Peyer's patch (tissue), 4 donors: ENCODE measurements at regions not wholly inside any gene's neighbourhood (a gene's known extent, or its start where the extent isn't known, plus 50 kb on each side); places are given as distances from the start of the nearest gene placed in this dataset.

ENCODE experiments used
- DNase-seq, 3 donors: peaks; one replicate each; pipeline ENCODE4 v3.0.0-alpha.2; 2017 to 2019
- H3K27ac ChIP-seq, 4 donors: fragments of 200-600 bp; sonication (generic); one replicate each; pipeline ENCODE4 v1.5.1; 2016 to 2019
- H3K27me3 ChIP-seq, 2 donors: fragments of 200-600 bp; sonication (generic); one replicate each; pipeline ENCODE4 v1.5.1; 2019
- H3K36me3 ChIP-seq, 3 donors: fragments of 200-600 bp; sonication (generic); one replicate each; pipeline ENCODE4 v1.5.1; 2016 to 2019
- H3K4me1 ChIP-seq, 4 donors: fragments of 200-600 bp; sonication (generic); one replicate each; pipeline ENCODE4 v1.5.1; 2016 to 2019
- H3K4me3 ChIP-seq, 4 donors: fragments of 200-600 bp; sonication (generic); 1 replicate in 3 of 4; 2 replicates in 1 of 4; pipeline ENCODE4 v1.5.1; 2016 to 2019; ENCODE audit warnings: mild to moderate bottlenecking in 1 of 4
- H3K9me3 ChIP-seq, 4 donors: fragments of 200-600 bp; sonication (generic); one replicate each; pipeline ENCODE4 v1.5.1; 2016 to 2019; ENCODE audit warnings: mild to moderate bottlenecking in 1 of 4
- CTCF ChIP-seq, 6 experiments: fragments of 450-650 bp in 4 of 6; fragments of 200-600 bp in 2 of 6; sonication (generic) in 1 of 6; IDR thresholded peaks; one replicate each; pipeline ENCODE4 v1.5.1; 2017 to 2019; ENCODE audit warnings: antibody characterized with exemption in 6 of 6, mild to moderate bottlenecking in 3 of 6, moderate library complexity in 1 of 6
- POLR2A ChIP-seq, 2 donors: fragments of 450-650 bp; IDR thresholded peaks; one replicate each; pipeline ENCODE4 v1.5.1; 2017; ENCODE audit warnings: antibody characterized with exemption in 2 of 2, mild to moderate bottlenecking in 2 of 2, moderate library complexity in 2 of 2

DNA sequence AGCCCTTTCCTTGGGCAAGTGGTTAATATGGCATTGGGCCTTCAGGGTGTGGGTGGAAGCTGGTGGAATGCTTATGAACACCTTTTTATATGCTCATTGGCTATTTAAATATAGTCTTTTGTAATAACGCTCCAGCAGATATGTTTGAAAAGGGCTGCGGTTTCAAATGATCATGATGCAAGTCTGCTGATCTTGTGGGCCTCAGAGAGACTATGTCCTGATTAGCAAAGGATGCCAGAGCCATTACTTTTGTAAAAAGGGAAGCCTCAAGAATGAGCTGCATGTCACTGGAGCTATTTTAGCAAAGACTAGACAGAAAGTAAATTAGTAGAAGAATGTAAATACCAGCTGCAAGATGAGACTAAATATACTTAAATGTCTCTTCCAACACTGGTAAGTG is 200.5 kb downstream of the GXYLT1 start:
- Histone ChIP-seq H3K27ac (no peak overlapping the region), H3K27me3 (no peaks in the 10 kb centered on the region), H3K36me3 (no peaks in the 10 kb centered on the region), H3K9me3 (peaks cover 0 to 11% (median 5%) of the 10 kb centered on the region in 4 donors), H3K4me3 (no peak overlapping the region), H3K4me1 (no peaks in the 10 kb centered on the region)
- DNase-seq: no peak
- TF ChIP-seq POLR2A (IDR thresholded peaks at IDR 0.05) (no peak), CTCF (IDR thresholded peaks at IDR 0.05) (no peak)

DNA sequence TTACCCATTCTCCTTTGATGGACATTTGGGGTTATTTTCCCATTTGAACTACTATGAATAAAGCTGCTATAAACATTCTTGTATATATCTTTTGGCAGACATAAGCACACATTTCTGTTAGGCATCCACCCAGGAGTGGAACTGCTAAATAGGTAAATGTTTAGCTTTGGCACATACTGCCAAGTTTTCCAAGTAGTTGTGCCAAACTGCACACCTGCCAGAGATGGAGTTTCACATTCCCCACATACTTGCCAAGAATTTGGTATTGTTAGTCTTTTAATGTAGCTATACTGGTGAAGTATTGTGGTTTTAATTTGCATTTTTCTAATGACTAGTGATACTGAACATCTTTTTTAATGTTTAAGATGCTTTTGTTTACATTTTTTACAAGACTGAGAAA is 201.0 kb downstream of the GXYLT1 start:
- Histone ChIP-seq H3K36me3 (no peaks in the 10 kb centered on the region), H3K27me3 (no peaks in the 10 kb centered on the region), H3K9me3 (peaks cover 0 to 11% (median 5%) of the 10 kb centered on the region in 4 donors), H3K4me3 (no peak overlapping the region), H3K27ac (no peak overlapping the region), H3K4me1 (no peaks in the 10 kb centered on the region)
- DNase-seq: no peak
- TF ChIP-seq POLR2A (IDR thresholded peaks at IDR 0.05) (no peak), CTCF (IDR thresholded peaks at IDR 0.05) (no peak)

GRCh38 chr12:41942354-41942753 is 202.3 kb downstream of the GXYLT1 start:
- TF ChIP-seq POLR2A (IDR thresholded peaks at IDR 0.05) (no peak), CTCF (IDR thresholded peaks at IDR 0.05) (no peak)
- Histone ChIP-seq H3K36me3 (no peaks in the 10 kb centered on the region), H3K4me3 (no peak overlapping the region), H3K4me1 (no peaks in the 10 kb centered on the region), H3K9me3 (peaks cover 0 to 11% (median 5%) of the 10 kb centered on the region in 4 donors), H3K27ac (no peak overlapping the region), H3K27me3 (no peaks in the 10 kb centered on the region)
- DNase-seq: no peak

GRCh38 chr12:41941079-41941478 is 203.6 kb downstream of the GXYLT1 start:
- H3K4me1 ChIP-seq: no peaks in the 10 kb centered on the region
- TF ChIP-seq POLR2A (IDR thresholded peaks at IDR 0.05) (no peak), CTCF (IDR thresholded peaks at IDR 0.05) (no peak)

GRCh38 chr12:41940571-41940970 is 204.1 kb downstream of the GXYLT1 start:
- H3K4me1 ChIP-seq: no peaks in the 10 kb centered on the region
- no peaks in the 10 kb centered on the region for H3K36me3 ChIP-seq
- DNase-seq: no peak
- H3K9me3 ChIP-seq: peaks cover 0 to 1% (median 0%) of the 10 kb centered on the region in 4 donors
- TF ChIP-seq POLR2A (IDR thresholded peaks at IDR 0.05): no peak
- no peak for TF ChIP-seq CTCF (IDR thresholded peaks at IDR 0.05)
- H3K27ac ChIP-seq: no peak overlapping the region
- no peak overlapping the region for H3K4me3 ChIP-seq
- H3K27me3 ChIP-seq: no peaks in the 10 kb centered on the region

More at GRCh38 chr12:41941079-41941478, 203.6 kb downstream of the GXYLT1 start:
- Histone ChIP-seq H3K4me3 (no peak overlapping the region), H3K27me3 (no peaks in the 10 kb centered on the region), H3K36me3 (no peaks in the 10 kb centered on the region), H3K27ac (no peak overlapping the region), H3K9me3 (peaks cover 0 to 6% (median 2%) of the 10 kb centered on the region in 4 donors)
- no peak for DNase-seq

GRCh38 chr12:41936333-41936732 is 208.3 kb downstream of the GXYLT1 start:
- Histone ChIP-seq H3K36me3 (no peaks in the 10 kb centered on the region), H3K27ac (no peak overlapping the region), H3K9me3 (no peaks in the 10 kb centered on the region), H3K27me3 (no peaks in the 10 kb centered on the region), H3K4me3 (no peak overlapping the region), H3K4me1 (peaks cover 0 to 6% (median 0%) of the 10 kb centered on the region in 4 donors)
- DNase-seq: no peak
- TF ChIP-seq CTCF (IDR thresholded peaks at IDR 0.05): no peak
- no peak for TF ChIP-seq POLR2A (IDR thresholded peaks at IDR 0.05)
